HG02973 (cell line): ENCODE measurements at regions not wholly inside any gene's neighbourhood (a gene's known extent, or its start where the extent isn't known, plus 50 kb on each side); places are given as distances from the start of the nearest gene placed in this dataset.
"Not testable (repeated sequence)": the region's sequence is repeated elsewhere in the genome, so short reads cannot be mapped to it uniquely, and the experiment has no call there.

Experiments used
- ATAC-seq: cut with Tn5 transposase; IDR thresholded peaks from one replicate; pipeline ENCODE4 v1.9.1; 2021; ENCODE audit warnings: moderate library complexity; ENCODE audit not compliant: unreplicated experiment

- no peak for ATAC-seq
Measured at GRCh38 chr6:140318408-140318807, 944.0 kb upstream of the CITED2 start.

- no peak for ATAC-seq
Measured at GRCh38 chr6:140317950-140318349, 943.5 kb upstream of the CITED2 start.

- no peak for ATAC-seq
Measured at GRCh38 chr6:140316966-140317365, 942.5 kb upstream of the CITED2 start.

GRCh38 chr6:140314682-140315081 is 940.2 kb upstream of the CITED2 start:
- no peak for ATAC-seq

GRCh38 chr6:140311146-140311545 is 936.7 kb upstream of the CITED2 start:
- no peak for ATAC-seq

GRCh38 chr6:140303218-140303949 is 928.9 kb upstream of the CITED2 start:
- ATAC-seq, result no peak

GRCh38 chr6:140300331-140300730 is 925.9 kb upstream of the CITED2 start:
- ATAC-seq, result no peak

GRCh38 chr6:140289186-140289585 is 914.7 kb upstream of the CITED2 start:
- no peak for ATAC-seq

- no peak for ATAC-seq
Measured at GRCh38 chr6:140285998-140286690, 911.7 kb upstream of the CITED2 start.

GRCh38 chr6:140285471-140285870 is 911.0 kb upstream of the CITED2 start:
- ATAC-seq, result no peak

GRCh38 chr6:140284871-140285270 is 910.4 kb upstream of the CITED2 start:
- no peak for ATAC-seq

- ATAC-seq, result no peak
Measured at GRCh38 chr6:140283197-140283596, 908.7 kb upstream of the CITED2 start.

- no peak for ATAC-seq
Measured at GRCh38 chr6:140281767-140282166, 907.3 kb upstream of the CITED2 start.

- ATAC-seq, result no peak
Measured at GRCh38 chr6:140281236-140281635, 906.8 kb upstream of the CITED2 start.

- ATAC-seq, result no peak
Measured at GRCh38 chr6:140276719-140277118, 902.3 kb upstream of the CITED2 start.

- ATAC-seq, result no peak
Measured at GRCh38 chr6:140276133-140276532, 901.7 kb upstream of the CITED2 start.

- ATAC-seq, result no peak
Measured at GRCh38 chr6:140275725-140276124, 901.3 kb upstream of the CITED2 start.

GRCh38 chr6:140274548-140274947 is 900.1 kb upstream of the CITED2 start:
- no peak for ATAC-seq

GRCh38 chr6:140271759-140272377 is 897.4 kb upstream of the CITED2 start:
- ATAC-seq, result peak; percentile 99

- ATAC-seq, result no peak
Measured at GRCh38 chr6:140269591-140270165, 895.2 kb upstream of the CITED2 start.

- ATAC-seq, result no peak
Measured at GRCh38 chr6:140264431-140264830, 890.0 kb upstream of the CITED2 start.

GRCh38 chr6:140258302-140258701 is 883.9 kb upstream of the CITED2 start:
- ATAC-seq, result not testable (repeated sequence)
